ENCODE measurements at regions not wholly inside any gene's neighbourhood (a gene's known extent, or its start where the extent isn't known, plus 50 kb on each side); places are given as distances from the start of the nearest gene placed in this dataset.
"Not testable (repeated sequence)": the region's sequence is repeated elsewhere in the genome, so short reads cannot be mapped to it uniquely, and the experiment has no call there.

DNA sequence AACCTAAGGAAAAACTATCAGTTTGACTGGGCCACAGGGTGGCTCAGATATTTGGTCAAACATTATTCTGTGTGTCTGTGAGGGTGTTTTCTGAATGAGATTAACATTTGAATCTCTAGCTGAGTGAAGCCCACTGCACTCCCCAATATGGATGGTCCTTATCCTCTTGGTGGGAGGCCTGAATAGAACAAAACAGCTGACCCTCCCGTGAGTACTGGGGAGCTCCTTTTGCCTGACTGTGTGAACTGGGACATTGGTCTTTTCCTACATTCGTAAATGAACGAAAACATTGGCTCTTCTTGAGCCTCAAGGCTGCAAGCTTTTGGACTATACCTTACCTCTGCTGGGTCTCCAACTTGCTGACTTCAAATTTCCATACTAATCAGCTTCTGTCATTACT lies 134.2 kb downstream of the SPATA31A6 start:
- TF ChIP-seq, protein P1, sequence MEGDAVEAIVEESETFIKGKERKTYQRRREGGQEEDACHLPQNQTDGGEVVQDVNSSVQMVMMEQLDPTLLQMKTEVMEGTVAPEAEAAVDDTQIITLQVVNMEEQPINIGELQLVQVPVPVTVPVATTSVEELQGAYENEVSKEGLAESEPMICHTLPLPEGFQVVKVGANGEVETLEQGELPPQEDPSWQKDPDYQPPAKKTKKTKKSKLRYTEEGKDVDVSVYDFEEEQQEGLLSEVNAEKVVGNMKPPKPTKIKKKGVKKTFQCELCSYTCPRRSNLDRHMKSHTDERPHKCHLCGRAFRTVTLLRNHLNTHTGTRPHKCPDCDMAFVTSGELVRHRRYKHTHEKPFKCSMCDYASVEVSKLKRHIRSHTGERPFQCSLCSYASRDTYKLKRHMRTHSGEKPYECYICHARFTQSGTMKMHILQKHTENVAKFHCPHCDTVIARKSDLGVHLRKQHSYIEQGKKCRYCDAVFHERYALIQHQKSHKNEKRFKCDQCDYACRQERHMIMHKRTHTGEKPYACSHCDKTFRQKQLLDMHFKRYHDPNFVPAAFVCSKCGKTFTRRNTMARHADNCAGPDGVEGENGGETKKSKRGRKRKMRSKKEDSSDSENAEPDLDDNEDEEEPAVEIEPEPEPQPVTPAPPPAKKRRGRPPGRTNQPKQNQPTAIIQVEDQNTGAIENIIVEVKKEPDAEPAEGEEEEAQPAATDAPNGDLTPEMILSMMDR (conservative IDR thresholded peaks at IDR 0.05 in 1 of 2, IDR thresholded peaks at IDR 0.05 in 1 of 2; ENCODE audit: low read depth in 1 of 2, low read length in 2 of 2), result not testable (repeated sequence)
- not testable (repeated sequence) for TF ChIP-seq EZH2 (IDR thresholded peaks at IDR 0.05; ENCODE audit: low read length, missing control alignments)

Measured in fibroblast of lung (primary cell).